ENCODE measurements at regions not wholly inside any gene's neighbourhood (a gene's known extent, or its start where the extent isn't known, plus 50 kb on each side); places are given as distances from the start of the nearest gene placed in this dataset.
A peak's percentile ranks its signal among the peaks of the same experiment; 100 is the strongest.
"Not testable (repeated sequence)": the region's sequence is repeated elsewhere in the genome, so short reads cannot be mapped to it uniquely, and the experiment has no call there.

DNA sequence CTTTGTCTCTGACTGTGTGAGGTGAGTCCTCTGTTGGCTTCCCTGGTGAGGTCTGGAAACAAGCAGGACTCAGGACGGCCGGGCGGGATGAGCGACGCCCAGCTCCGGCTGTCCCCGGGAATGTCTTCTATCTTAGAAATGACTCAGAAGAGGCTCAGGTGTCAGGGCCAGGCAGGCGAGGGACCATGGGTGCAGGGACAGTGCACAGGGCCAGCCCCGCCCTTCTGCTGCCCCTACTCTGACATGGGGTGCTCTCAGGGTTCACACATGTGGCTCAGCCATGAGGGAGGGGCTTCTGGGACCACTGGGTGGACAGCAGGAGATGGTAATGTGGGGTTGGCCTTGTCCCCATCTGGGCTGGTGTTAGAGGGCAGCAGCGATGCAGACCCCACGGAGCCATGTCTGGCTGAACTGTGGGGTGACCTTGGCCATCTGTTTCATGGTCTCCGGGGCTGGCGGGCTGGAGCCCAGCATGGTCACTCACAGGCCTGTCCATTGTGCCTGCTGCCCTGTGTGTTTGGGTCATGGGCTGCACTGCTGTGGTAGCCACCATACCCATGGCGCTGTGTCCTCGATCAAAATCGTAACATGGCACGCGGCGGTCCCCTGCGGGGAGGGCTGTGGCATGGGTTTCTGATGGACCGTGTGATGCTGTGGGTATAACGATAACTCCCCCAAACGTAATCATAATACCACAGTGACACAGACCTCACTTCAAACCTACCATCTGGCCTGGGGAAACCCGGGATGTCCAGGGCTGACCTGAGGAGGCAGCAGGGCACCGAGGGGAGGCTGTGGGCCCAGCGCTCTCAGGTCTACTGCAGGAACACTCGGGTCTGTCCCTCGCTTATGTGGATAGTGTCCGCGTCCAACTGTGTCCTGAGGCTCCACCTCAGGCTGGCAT lies 368.8 kb downstream of the TMEM121 start:
- no peak for DNase-seq

DNA sequence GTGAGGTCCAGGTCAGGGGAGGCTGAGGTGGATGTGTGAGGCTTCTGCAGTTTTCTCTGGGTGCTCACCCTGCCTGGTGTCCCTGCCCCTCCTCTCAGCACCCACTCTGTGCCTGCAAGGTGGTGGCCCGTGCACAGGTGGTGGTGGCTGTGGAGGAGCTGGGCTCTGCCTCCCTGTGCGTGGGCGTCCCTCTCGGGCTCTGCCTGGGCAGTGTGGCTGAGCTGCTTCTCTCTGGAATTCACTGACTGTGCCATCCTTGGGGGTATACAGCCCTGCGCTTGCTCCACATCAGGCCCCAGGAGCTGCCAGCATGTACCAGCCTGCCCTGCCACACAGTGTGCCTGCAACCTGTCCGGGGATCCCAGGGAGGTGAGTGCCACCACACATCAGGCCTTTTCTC lies 369.8 kb downstream of the TMEM121 start:
- not testable (repeated sequence) for DNase-seq

- not testable (repeated sequence) for DNase-seq
These were observed 370.8 kb downstream of the TMEM121 start for GRCh38 chr14:105896961-105897724.

- DNase-seq = no peak
These were observed 371.3 kb downstream of the TMEM121 start for GRCh38 chr14:105897725-105898113.

- DNase-seq = no peak
These were observed 372.2 kb downstream of the TMEM121 start for GRCh38 chr14:105898482-105899010.

GRCh38 chr14:105899071-105899641 lies 372.8 kb downstream of the TMEM121 start:
- DNase-seq = peak; percentile 77

DNA sequence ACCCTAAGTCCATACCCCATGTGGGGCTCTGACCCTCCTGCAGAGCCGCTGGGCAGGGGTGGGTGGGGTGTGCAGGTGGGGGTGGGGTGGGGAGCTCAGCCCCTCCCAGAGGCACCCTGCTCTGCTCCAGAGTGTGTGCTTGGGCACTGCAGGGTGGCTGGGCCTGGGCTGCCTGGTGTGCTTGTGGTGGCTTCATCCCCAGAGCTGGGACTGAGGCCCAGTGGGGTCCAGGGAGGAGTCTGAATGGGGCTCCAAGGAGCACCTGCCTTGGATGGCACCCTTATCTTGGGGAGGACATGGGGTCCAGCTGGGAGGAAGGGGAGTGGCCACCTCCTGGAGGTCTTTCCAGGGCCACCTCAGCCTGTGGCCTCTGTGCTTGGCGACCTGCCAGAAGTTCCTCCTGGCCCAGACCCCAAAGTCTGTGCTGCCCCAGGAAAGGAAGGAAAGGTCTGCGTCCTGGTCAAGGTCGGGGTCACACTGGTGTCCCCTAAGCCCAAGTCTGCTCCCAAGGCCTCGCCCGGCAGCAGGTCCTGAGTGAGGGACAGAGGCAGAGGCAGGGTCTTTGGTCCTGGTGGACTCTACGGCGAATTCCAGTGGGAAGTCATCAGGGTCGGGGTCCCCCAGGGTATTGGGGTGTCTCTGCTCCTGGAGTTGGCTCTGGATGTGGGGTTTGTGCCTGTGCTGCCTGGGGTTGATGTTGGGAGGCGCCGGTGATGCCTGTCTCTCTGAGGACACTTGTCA lies 373.4 kb downstream of the TMEM121 start:
- no peak for DNase-seq

DNA sequence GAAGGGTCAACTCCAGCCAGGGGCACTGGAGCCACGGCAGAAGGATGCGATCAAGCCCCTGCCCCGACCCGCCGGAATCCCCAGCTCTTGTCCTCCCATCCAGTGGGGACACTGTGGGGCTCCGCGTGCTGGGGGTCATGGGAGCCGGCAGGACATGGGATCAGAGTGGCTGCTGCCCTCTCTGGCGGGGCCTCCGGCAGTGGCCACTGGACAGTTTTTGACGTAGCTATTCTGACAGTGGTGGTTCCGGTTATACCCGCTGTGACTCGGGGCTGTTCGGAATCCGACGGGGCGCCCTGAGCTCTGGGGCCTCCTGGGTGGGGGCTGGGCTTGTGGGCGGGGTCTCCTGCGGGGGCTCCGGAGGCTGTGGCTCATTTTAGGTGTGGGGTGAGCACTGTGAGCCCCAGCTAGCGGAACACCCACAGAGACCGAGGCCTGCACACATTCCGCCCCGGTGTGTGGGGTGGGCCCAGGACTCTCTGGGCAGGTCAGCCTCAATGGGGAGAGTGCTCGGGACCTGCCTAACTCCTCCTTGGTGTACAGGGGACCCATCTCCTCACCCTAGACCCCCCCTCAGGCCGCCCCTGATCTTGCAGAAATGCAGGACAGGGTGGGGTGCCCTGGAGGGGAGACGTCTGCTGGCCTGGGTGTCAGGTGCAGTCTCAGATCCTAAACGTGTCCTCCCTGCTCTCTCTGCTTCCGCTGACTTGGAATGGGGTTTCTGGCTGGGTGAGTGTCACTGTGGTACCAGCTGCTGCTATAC lies 374.2 kb downstream of the TMEM121 start:
- DNase-seq = no peak

DNA sequence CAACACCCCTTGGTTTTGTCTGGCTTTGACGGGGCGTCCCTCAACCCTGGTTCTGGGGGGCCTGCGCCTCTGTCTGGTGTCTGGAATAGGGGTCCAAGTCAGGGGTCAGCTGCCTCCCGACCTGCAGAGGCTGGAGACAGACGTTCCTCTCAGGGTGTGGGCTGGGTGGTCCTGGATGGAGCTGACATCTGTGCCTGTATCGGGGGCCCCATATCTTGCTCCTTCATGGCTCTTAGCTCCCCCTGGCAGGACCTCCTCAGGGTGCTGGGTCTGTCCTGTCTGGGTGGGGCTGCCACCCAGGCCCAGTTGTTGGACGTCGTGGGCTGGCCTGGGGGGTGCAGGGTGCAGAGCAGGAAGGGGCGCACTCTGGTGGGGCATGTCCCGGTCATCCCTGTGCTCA lies 374.8 kb downstream of the TMEM121 start:
- no peak for DNase-seq

DNA sequence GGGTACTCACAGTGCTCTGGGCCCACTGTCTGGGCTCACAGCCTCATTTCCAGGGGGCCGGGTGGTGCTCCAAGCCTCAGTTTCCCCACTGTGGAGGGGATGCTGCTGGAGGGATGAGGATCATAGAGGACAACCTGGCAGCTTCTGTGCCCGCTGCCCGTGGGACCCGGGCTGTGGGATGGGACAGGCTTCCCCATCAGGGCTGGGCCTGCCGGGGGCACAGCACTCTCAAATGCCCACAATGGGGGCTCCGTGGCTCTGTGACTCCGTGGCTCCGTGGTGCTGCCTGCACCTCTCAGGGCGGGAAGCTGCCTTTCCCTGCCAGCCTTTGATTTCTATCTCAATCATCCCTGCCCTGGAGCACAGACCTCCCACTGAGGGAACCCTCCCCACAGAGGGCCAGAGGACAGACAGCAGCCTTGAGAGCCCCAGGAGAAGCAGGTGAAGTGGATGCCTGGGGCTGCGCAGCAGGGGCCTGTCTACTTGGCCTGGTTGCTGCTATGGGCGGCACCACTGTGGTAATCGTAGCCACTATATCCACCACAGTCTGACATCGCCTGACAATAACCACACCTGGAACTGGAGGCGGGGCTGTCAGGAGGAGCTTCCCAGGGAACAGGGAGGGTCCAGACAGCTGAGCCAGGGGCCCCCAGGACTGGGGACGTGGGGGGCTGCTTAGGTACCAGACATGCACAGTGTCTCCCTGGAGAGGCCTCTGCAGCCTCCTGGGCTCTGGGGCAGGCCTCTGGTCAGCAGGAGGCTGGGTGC lies 375.9 kb downstream of the TMEM121 start:
- DNase-seq = no peak

DNA sequence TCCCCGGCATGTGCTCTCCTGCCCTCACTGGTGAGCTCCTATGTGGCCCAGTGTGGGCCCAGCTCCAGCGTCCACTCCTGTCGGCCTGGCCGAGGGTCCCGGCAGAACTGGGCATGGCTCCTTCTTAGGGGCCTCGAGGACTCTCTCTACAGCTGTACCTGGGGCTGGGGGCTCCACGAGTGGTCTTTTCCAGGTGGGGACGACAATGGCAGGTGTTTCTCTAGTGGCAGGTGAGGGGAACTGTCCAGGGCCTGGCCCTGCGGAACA lies 376.4 kb downstream of the TMEM121 start:
- DNase-seq = not testable (repeated sequence)

DNA sequence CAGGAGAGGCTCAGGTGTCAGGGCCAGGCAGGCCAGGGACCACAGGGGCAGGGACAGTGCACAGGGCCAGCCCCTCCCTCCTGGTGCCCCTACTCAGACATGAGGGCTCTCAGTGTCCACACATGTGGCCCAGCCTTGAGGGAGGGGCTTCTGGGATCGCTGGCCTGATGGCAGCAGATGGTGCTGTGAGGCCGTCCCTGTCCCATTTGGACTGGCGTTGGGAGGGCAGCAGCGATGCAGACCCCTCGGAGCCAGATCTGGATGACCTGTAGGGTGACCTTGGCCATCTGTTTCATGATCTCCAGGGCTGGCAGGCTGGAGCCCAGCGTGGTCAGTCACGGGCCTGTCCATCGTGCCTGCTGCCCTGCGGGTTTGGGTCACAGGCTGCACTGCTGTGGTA lies 377.6 kb downstream of the TMEM121 start:
- no peak for DNase-seq

- DNase-seq = no peak
These were observed 378.0 kb downstream of the TMEM121 start for GRCh38 chr14:105904379-105904778.

DNA sequence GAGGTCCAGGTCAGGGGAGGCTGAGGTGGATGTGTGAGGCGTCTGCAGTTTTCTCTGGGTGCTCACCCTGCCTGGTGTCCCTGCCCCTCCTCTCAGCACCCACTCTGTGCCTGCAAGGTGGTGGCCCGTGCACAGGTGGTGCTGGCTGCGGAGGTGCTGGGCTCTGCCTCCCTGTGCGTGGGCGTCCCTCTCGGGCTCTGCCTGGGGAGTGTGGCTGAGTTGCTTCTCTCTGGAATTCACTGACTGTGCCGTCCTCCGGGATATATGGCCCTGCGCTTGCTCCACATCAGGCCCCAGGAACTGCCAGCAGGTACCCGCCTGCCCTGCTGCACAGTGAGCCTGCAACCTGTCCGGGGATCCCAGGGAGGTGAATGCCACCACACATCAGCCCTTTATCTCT lies 379.1 kb downstream of the TMEM121 start:
- DNase-seq = no peak

GRCh38 chr14:105907276-105907675 lies 380.9 kb downstream of the TMEM121 start:
- DNase-seq = no peak

GRCh38 chr14:105908006-105908405 lies 381.6 kb downstream of the TMEM121 start:
- no peak for DNase-seq

GRCh38 chr14:105908481-105908911 lies 382.1 kb downstream of the TMEM121 start:
- DNase-seq = peak; percentile 86

- no peak for DNase-seq
These were observed 382.9 kb downstream of the TMEM121 start for GRCh38 chr14:105909046-105909827.

- not testable (repeated sequence) for DNase-seq
These were observed 383.4 kb downstream of the TMEM121 start for GRCh38 chr14:105909828-105910120.

DNA sequence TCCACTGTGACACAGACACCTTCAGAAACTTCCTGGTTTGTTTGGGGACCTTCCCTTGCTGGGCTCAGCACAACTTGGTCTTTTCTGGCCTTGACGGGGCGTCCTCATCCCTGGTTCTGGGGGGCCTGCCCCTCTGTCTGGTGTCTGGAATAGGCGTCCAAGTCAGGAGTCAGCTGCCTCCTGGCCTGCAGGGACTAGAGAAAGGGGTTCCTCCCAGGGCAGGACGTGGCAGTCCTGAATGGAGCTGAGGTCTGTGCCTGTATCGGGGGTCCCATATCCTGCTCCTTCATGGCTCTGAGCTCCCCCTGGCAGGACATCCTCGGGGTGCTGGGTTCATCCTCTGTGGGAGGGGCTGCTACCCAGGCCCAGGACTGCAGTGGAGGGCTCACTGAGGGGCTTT lies 384.0 kb downstream of the TMEM121 start:
- DNase-seq = no peak

Data from GF-D8 (cell line).